CD4-positive, alpha-beta T cell treated with Interleukin-17A for 4 hours (primary cell): ENCODE measurements at regions not wholly inside any gene's neighbourhood (a gene's known extent, or its start where the extent isn't known, plus 50 kb on each side); places are given as distances from the start of the nearest gene placed in this dataset.

ENCODE experiments used
- DNase-seq: peaks from one replicate; pipeline ENCODE4 v3.0.0-alpha.2; 2020; ENCODE audit warnings: mixed read lengths

GRCh38 chr4:157444014-157444413 is 223.5 kb downstream of the GRIA2 start:
- no peak for DNase-seq

DNA sequence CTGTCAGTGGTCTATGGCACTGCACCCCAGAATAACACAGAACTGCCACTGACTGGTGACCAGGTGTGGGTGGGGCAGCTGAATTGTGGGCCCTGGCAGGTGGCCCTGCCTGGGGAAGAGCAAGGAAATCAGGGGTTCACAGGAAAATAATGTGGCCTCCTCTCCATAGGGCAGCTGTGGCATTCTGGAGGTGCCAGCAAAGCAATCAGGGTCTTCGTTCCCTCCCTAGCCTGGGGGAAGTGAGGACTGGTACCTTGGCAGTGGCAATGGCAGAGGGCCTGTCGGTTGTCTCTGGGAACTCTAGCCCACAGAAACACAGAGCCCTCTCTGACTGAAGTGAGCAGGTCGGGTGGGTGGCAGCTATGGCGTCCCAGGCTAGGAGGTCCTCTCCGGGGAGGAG is 223.0 kb downstream of the GRIA2 start:
- DNase-seq, result no peak

DNA sequence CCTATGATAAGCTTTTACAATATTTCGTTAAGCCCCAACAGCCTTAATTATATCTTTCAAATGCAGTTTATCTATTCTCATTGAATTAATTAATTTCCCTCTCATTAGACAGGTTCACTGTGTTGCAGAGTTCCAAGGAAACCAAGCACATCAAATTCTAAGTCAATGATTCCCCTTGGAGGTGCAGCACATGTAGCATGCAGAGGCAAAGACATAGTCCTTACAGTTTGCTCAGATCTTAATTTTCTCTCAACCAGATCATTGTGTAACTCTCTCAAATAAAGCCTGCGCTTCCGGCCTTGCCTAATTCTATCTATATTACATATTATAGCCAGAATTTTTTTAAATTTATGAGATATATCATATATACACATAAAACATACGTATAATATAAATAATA is 205.4 kb downstream of the GRIA2 start:
- no peak for DNase-seq

DNA sequence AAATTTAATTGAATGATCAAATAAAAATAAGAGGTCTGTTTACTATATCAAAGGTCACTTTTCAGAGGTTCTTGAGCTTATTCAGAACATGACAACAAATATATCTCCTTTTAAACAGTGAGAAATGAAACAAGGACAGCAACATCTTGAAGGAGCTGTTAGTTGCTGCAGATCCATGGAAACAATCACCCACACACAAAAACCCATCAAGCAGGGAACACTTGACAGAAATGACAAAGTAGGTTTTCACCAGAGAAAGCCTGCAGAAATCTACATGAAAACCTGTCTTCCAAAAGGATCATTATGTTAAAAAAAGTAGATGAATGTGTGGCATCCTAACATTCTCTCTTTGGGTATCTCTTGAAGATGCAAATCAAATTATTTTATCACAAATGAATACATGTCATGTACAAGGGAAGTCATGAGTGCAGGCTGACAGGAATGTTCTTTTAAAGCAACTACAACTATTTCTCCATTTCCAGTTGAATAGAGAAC is 203.0 kb downstream of the GRIA2 start:
- no peak for DNase-seq

GRCh38 chr4:157421365-157421764 is 200.8 kb downstream of the GRIA2 start:
- DNase-seq, result no peak
